ENCODE measurements at regions not wholly inside any gene's neighbourhood (a gene's known extent, or its start where the extent isn't known, plus 50 kb on each side); places are given as distances from the start of the nearest gene placed in this dataset.

GRCh38 chr10:44733501-44734488, 177.3 kb upstream of the TMEM72 start:
- H3K9me3 ChIP-seq (ENCODE audit: control extremely low read depth in 1 of 5, control insufficient read depth in 4 of 5, insufficient read depth in 2 of 5, low read depth in 1 of 5, low read length in 4 of 5) = peaks cover 0 to 5% (median 0%) of the 10 kb centered on the region in 5 experiments
- H3K36me3 ChIP-seq (ENCODE audit: control insufficient read depth in 4 of 4, insufficient read depth in 4 of 4, low read length in 3 of 4) = no peaks in the 10 kb centered on the region
- ChIA-PET POLR2A (no interaction called here), CTCF (no interaction called here)
- no peak for DNase-seq
- WGBS (ENCODE audit: insufficient coverage) = 100% methylated on average over 2 of the region's 5 CpGs
- no peaks in the 10 kb centered on the region for H3K27me3 ChIP-seq (replicated peaks in 2 of 5; ENCODE audit: control insufficient read depth in 4 of 5, insufficient read depth in 5 of 5, low read length in 4 of 5)
- no peak overlapping the region for H3K27ac ChIP-seq (ENCODE audit: insufficient read depth in 1 of 2, low read depth in 1 of 2, low read length in 2 of 2, poor library complexity in 1 of 2, severe bottlenecking in 2 of 2)
- H3K4me3 ChIP-seq (ENCODE audit: control insufficient read depth in 1 of 7, extremely low read depth in 1 of 7, insufficient read depth in 4 of 7, low read depth in 2 of 7, low read length in 6 of 7) = no peak overlapping the region
- H3K4me1 ChIP-seq (ENCODE audit: control extremely low read depth in 1 of 4, control insufficient read depth in 4 of 4, insufficient read depth in 4 of 4, low read length in 3 of 4) = no peaks in the 10 kb centered on the region

- POLR2A ChIA-PET = no interaction called here
- WGBS (ENCODE audit: insufficient coverage) = no CpG with 5 or more reads among the region's 4 CpGs
- no peak overlapping the region for H3K27ac ChIP-seq (ENCODE audit: insufficient read depth in 1 of 2, low read depth in 1 of 2, low read length in 2 of 2, poor library complexity in 1 of 2, severe bottlenecking in 2 of 2)
- H3K36me3 ChIP-seq (ENCODE audit: control insufficient read depth in 4 of 4, insufficient read depth in 4 of 4, low read length in 3 of 4) = no peaks in the 10 kb centered on the region
- peak in 2 of 3 donors; percentile 4 to 26 for DNase-seq
- H3K27me3 ChIP-seq (replicated peaks in 2 of 5; ENCODE audit: control insufficient read depth in 4 of 5, insufficient read depth in 5 of 5, low read length in 4 of 5) = no peaks in the 10 kb centered on the region
- CTCF ChIA-PET = no interaction called here
- peaks cover 0 to 4% (median 0%) of the 10 kb centered on the region in 4 experiments for H3K4me1 ChIP-seq (ENCODE audit: control extremely low read depth in 1 of 4, control insufficient read depth in 4 of 4, insufficient read depth in 4 of 4, low read length in 3 of 4)
- no peak overlapping the region for H3K4me3 ChIP-seq (ENCODE audit: control insufficient read depth in 1 of 7, extremely low read depth in 1 of 7, insufficient read depth in 4 of 7, low read depth in 2 of 7, low read length in 6 of 7)
- H3K9me3 ChIP-seq (ENCODE audit: control extremely low read depth in 1 of 5, control insufficient read depth in 4 of 5, insufficient read depth in 2 of 5, low read depth in 1 of 5, low read length in 4 of 5) = no peaks in the 10 kb centered on the region
Observed at GRCh38 chr10:44742248-44742647, 168.9 kb upstream of the TMEM72 start.

DNA sequence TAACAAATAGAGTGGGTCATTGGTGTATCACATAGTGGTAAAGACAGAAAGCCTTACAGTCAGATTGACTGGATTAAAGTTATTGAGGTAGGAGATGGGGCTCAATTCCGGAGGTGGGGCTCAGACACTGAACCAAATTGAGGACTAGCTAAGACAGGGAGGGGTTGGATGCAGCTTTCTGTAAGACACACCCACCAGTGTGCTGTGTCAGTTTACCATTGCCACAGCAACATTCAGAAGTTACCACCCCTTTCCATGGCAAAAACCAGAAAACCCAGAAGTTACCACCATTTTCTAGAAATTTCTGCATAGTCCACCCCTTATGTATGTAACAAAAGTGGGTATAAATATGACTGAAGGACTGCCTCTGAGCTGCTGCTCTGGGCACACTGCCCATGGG, 167.6 kb upstream of the TMEM72 start:
- H3K27me3 ChIP-seq (replicated peaks in 2 of 5; ENCODE audit: control insufficient read depth in 4 of 5, insufficient read depth in 5 of 5, low read length in 4 of 5) = peaks cover 0 to 4% (median 0%) of the 10 kb centered on the region in 5 experiments
- peaks cover 0 to 7% (median 3%) of the 10 kb centered on the region in 5 experiments for H3K9me3 ChIP-seq (ENCODE audit: control extremely low read depth in 1 of 5, control insufficient read depth in 4 of 5, insufficient read depth in 2 of 5, low read depth in 1 of 5, low read length in 4 of 5)
- H3K27ac ChIP-seq (ENCODE audit: insufficient read depth in 1 of 2, low read depth in 1 of 2, low read length in 2 of 2, poor library complexity in 1 of 2, severe bottlenecking in 2 of 2) = no peak overlapping the region
- no peak overlapping the region for H3K4me3 ChIP-seq (ENCODE audit: control insufficient read depth in 1 of 7, extremely low read depth in 1 of 7, insufficient read depth in 4 of 7, low read depth in 2 of 7, low read length in 6 of 7)
- H3K36me3 ChIP-seq (ENCODE audit: control insufficient read depth in 4 of 4, insufficient read depth in 4 of 4, low read length in 3 of 4) = no peaks in the 10 kb centered on the region
- WGBS (ENCODE audit: insufficient coverage) = 83% methylated on average over 1 of the region's 1 CpG
- DNase-seq = no peak
- CTCF ChIA-PET = no interaction called here
- POLR2A ChIA-PET = no interaction called here
- peaks cover 0 to 4% (median 0%) of the 10 kb centered on the region in 4 experiments for H3K4me1 ChIP-seq (ENCODE audit: control extremely low read depth in 1 of 4, control insufficient read depth in 4 of 4, insufficient read depth in 4 of 4, low read length in 3 of 4)

GRCh38 chr10:44745920-44746319, 165.2 kb upstream of the TMEM72 start:
- WGBS (ENCODE audit: insufficient coverage) = no CpG with 5 or more reads among the region's 2 CpGs
- peaks cover 0 to 4% (median 0%) of the 10 kb centered on the region in 4 experiments for H3K4me1 ChIP-seq (ENCODE audit: control extremely low read depth in 1 of 4, control insufficient read depth in 4 of 4, insufficient read depth in 4 of 4, low read length in 3 of 4)
- ChIA-PET CTCF (interaction anchor here (0.7 kb wide), 1 partner anchor 82 kb away, joined by 3 read pairs; no protein-coding TSS in a partner anchor), POLR2A (no interaction called here)
- H3K36me3 ChIP-seq (ENCODE audit: control insufficient read depth in 4 of 4, insufficient read depth in 4 of 4, low read length in 3 of 4) = no peaks in the 10 kb centered on the region
- H3K9me3 ChIP-seq (ENCODE audit: control extremely low read depth in 1 of 5, control insufficient read depth in 4 of 5, insufficient read depth in 2 of 5, low read depth in 1 of 5, low read length in 4 of 5) = peaks cover 0 to 8% (median 3%) of the 10 kb centered on the region in 5 experiments
- DNase-seq = no peak
- H3K27me3 ChIP-seq (replicated peaks in 2 of 5; ENCODE audit: control insufficient read depth in 4 of 5, insufficient read depth in 5 of 5, low read length in 4 of 5) = peaks cover 0 to 4% (median 0%) of the 10 kb centered on the region in 5 experiments
- no peak overlapping the region for H3K4me3 ChIP-seq (ENCODE audit: control insufficient read depth in 1 of 7, extremely low read depth in 1 of 7, insufficient read depth in 4 of 7, low read depth in 2 of 7, low read length in 6 of 7)
- no peak overlapping the region for H3K27ac ChIP-seq (ENCODE audit: insufficient read depth in 1 of 2, low read depth in 1 of 2, low read length in 2 of 2, poor library complexity in 1 of 2, severe bottlenecking in 2 of 2)

GRCh38 chr10:44747593-44748172, 163.5 kb upstream of the TMEM72 start:
- Histone ChIP-seq H3K27ac (ENCODE audit: insufficient read depth in 1 of 2, low read depth in 1 of 2, low read length in 2 of 2, poor library complexity in 1 of 2, severe bottlenecking in 2 of 2) (no peak overlapping the region), H3K27me3 (replicated peaks in 2 of 5; ENCODE audit: control insufficient read depth in 4 of 5, insufficient read depth in 5 of 5, low read length in 4 of 5) (peaks cover 0 to 4% (median 0%) of the 10 kb centered on the region in 5 experiments), H3K36me3 (ENCODE audit: control insufficient read depth in 4 of 4, insufficient read depth in 4 of 4, low read length in 3 of 4) (no peaks in the 10 kb centered on the region), H3K4me3 (ENCODE audit: control insufficient read depth in 1 of 7, extremely low read depth in 1 of 7, insufficient read depth in 4 of 7, low read depth in 2 of 7, low read length in 6 of 7) (no peak overlapping the region), H3K9me3 (ENCODE audit: control extremely low read depth in 1 of 5, control insufficient read depth in 4 of 5, insufficient read depth in 2 of 5, low read depth in 1 of 5, low read length in 4 of 5) (peaks cover 0 to 8% (median 3%) of the 10 kb centered on the region in 5 experiments), H3K4me1 (ENCODE audit: control extremely low read depth in 1 of 4, control insufficient read depth in 4 of 4, insufficient read depth in 4 of 4, low read length in 3 of 4) (no peaks in the 10 kb centered on the region)
- CTCF ChIA-PET = no interaction called here
- POLR2A ChIA-PET = no interaction called here
- 94% methylated on average over 8 of the region's 9 CpGs for WGBS (ENCODE audit: insufficient coverage)
- DNase-seq = no peak

DNA sequence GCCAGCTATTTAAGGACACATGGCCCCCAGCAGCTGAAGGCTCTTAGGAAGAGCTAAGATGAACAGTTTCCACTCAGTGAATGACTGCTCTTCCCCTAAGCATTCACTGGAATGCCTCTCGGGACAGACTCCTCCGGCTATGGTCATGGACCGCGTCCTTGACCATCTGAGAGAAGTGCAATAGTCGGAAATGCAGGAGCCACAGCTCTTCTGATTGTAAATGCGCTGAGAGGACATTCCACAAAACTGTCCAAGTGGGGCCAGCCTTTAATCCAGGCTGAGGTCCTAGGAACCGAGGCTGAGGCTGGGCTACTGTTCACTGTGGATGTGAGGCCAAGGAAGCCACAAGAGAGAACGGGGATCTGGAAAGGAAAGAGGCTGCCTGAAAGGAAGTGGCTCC, 162.0 kb upstream of the TMEM72 start:
- ChIA-PET CTCF (no interaction called here), POLR2A (no interaction called here)
- 98% methylated on average over 8 of the region's 8 CpGs for WGBS (ENCODE audit: insufficient coverage)
- H3K4me1 ChIP-seq (ENCODE audit: control extremely low read depth in 1 of 4, control insufficient read depth in 4 of 4, insufficient read depth in 4 of 4, low read length in 3 of 4) = no peaks in the 10 kb centered on the region
- peaks cover 0 to 4% (median 0%) of the 10 kb centered on the region in 5 experiments for H3K27me3 ChIP-seq (replicated peaks in 2 of 5; ENCODE audit: control insufficient read depth in 4 of 5, insufficient read depth in 5 of 5, low read length in 4 of 5)
- no peak for DNase-seq
- H3K36me3 ChIP-seq (ENCODE audit: control insufficient read depth in 4 of 4, insufficient read depth in 4 of 4, low read length in 3 of 4) = no peaks in the 10 kb centered on the region
- no peak overlapping the region for H3K27ac ChIP-seq (ENCODE audit: insufficient read depth in 1 of 2, low read depth in 1 of 2, low read length in 2 of 2, poor library complexity in 1 of 2, severe bottlenecking in 2 of 2)
- no peak overlapping the region for H3K4me3 ChIP-seq (ENCODE audit: control insufficient read depth in 1 of 7, extremely low read depth in 1 of 7, insufficient read depth in 4 of 7, low read depth in 2 of 7, low read length in 6 of 7)
- peaks cover 0 to 8% (median 3%) of the 10 kb centered on the region in 5 experiments for H3K9me3 ChIP-seq (ENCODE audit: control extremely low read depth in 1 of 5, control insufficient read depth in 4 of 5, insufficient read depth in 2 of 5, low read depth in 1 of 5, low read length in 4 of 5)
